ENCODE measurements at regions not wholly inside any gene's neighbourhood (a gene's known extent, or its start where the extent isn't known, plus 50 kb on each side); places are given as distances from the start of the nearest gene placed in this dataset.

DNA sequence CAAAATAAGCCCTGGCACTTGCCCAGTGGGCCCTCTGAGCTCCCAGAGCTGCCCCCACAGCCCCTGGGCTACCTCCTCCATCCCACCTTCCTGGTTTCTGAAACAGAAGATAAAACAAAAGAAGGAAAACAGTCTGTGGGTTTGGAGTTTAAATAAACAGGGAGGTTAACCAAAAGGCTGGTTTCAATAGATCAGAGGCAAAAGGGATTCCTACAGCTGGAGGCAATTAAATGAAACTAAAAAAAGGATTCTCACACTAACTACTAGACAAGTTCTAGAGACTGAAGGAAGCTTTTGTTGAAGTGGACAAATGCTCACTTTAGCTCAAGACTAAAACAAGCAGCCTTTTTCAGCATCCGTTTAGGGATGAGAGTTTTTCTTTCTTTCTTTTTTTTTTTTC lies 569.8 kb downstream of the FGF9 start:
- no peak for TF ChIP-seq SIN3A (IDR thresholded peaks at IDR 0.05; ENCODE audit: borderline replicate concordance, insufficient read depth, low read depth, low read length)
- TF ChIP-seq, protein P1, sequence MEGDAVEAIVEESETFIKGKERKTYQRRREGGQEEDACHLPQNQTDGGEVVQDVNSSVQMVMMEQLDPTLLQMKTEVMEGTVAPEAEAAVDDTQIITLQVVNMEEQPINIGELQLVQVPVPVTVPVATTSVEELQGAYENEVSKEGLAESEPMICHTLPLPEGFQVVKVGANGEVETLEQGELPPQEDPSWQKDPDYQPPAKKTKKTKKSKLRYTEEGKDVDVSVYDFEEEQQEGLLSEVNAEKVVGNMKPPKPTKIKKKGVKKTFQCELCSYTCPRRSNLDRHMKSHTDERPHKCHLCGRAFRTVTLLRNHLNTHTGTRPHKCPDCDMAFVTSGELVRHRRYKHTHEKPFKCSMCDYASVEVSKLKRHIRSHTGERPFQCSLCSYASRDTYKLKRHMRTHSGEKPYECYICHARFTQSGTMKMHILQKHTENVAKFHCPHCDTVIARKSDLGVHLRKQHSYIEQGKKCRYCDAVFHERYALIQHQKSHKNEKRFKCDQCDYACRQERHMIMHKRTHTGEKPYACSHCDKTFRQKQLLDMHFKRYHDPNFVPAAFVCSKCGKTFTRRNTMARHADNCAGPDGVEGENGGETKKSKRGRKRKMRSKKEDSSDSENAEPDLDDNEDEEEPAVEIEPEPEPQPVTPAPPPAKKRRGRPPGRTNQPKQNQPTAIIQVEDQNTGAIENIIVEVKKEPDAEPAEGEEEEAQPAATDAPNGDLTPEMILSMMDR (IDR thresholded peaks at IDR 0.05): no peak
- TF ChIP-seq, protein P2, sequence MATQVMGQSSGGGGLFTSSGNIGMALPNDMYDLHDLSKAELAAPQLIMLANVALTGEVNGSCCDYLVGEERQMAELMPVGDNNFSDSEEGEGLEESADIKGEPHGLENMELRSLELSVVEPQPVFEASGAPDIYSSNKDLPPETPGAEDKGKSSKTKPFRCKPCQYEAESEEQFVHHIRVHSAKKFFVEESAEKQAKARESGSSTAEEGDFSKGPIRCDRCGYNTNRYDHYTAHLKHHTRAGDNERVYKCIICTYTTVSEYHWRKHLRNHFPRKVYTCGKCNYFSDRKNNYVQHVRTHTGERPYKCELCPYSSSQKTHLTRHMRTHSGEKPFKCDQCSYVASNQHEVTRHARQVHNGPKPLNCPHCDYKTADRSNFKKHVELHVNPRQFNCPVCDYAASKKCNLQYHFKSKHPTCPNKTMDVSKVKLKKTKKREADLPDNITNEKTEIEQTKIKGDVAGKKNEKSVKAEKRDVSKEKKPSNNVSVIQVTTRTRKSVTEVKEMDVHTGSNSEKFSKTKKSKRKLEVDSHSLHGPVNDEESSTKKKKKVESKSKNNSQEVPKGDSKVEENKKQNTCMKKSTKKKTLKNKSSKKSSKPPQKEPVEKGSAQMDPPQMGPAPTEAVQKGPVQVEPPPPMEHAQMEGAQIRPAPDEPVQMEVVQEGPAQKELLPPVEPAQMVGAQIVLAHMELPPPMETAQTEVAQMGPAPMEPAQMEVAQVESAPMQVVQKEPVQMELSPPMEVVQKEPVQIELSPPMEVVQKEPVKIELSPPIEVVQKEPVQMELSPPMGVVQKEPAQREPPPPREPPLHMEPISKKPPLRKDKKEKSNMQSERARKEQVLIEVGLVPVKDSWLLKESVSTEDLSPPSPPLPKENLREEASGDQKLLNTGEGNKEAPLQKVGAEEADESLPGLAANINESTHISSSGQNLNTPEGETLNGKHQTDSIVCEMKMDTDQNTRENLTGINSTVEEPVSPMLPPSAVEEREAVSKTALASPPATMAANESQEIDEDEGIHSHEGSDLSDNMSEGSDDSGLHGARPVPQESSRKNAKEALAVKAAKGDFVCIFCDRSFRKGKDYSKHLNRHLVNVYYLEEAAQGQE (IDR thresholded peaks at IDR 0.05; ENCODE audit: insufficient read depth in 1 of 2, low read depth in 2 of 2, low read length in 1 of 2): no peak
- TF ChIP-seq POLR2AphosphoS5 (IDR thresholded peaks at IDR 0.05; ENCODE audit: low read depth, low read length): no peak
- TF ChIP-seq TCF7L2 (IDR thresholded peaks at IDR 0.05; ENCODE audit: low read depth, low read length): no peak
- no peak for ATAC-seq
- no TSS peak for BruUV-seq (replicated peaks)
- intact Hi-C loops (cut with micrococcal nuclease; ENCODE audit: unreplicated experiment) (no loop called here), in situ Hi-C loops (cut with HindIII; ENCODE audit: low pct_unique_long_range_greater_than_20kb, low sequenced_read_pairs) (no loop called here)
- ChIA-PET POLR2A (no interaction called here), CTCF (no interaction called here)
- Histone ChIP-seq H3K27me3 (ENCODE audit: control insufficient read depth, insufficient read depth, low read length) (no peaks in the 10 kb centered on the region), H3K9me3 (ENCODE audit: control insufficient read depth, insufficient read depth, low read depth, low read length) (no peaks in the 10 kb centered on the region), H3K4me1 (ENCODE audit: control insufficient read depth, insufficient read depth, low read length) (no peaks in the 10 kb centered on the region), H3K4me3 (ENCODE audit: low read depth in 2 of 2, low read length in 2 of 2) (no peak overlapping the region), H3K27ac (ENCODE audit: low read length) (no peak overlapping the region), H3K36me3 (ENCODE audit: control insufficient read depth, insufficient read depth, low read length) (no peaks in the 10 kb centered on the region)
- no peak for DNase-seq (ENCODE audit: low read depth, low spot score)

DNA sequence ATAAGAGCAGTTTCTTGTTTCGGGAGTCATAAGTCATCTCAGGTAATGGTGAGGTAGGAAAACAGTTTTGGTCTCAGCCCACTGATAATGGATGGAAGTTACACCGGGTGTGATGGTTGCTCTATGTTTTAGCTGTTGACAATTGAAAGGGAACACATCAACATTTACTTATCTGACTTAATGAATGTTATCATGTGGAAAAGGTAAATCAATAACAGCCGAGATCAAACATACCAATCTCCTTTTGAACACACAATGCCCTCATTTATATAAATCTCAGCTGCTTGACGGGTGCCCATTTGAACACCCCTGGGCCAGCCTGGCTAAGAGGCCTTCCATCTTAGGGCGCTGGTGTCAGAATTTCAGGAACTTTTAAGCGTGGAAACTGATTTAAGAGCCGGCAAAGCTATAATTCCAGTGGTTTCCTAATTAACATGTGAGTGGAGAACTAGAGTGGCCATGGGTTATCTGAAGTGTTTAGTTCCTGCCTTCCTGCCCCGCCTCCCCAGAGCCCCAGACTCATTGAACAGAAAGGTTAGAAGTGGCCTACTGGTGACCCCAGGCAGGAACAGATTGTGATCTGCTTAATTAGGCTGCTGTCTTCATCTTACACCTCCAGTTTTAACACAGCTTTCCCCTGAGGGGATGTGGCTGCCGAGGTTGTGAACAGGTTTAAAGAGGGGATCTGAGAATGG lies 572.7 kb downstream of the FGF9 start:
- Histone ChIP-seq H3K36me3 (ENCODE audit: control insufficient read depth, insufficient read depth, low read length) (no peaks in the 10 kb centered on the region), H3K27ac (ENCODE audit: low read length) (no peak overlapping the region), H3K9me3 (ENCODE audit: control insufficient read depth, insufficient read depth, low read depth, low read length) (no peaks in the 10 kb centered on the region), H3K27me3 (ENCODE audit: control insufficient read depth, insufficient read depth, low read length) (no peaks in the 10 kb centered on the region), H3K4me3 (ENCODE audit: low read depth in 2 of 2, low read length in 2 of 2) (no peak overlapping the region), H3K4me1 (ENCODE audit: control insufficient read depth, insufficient read depth, low read length) (no peaks in the 10 kb centered on the region)
- in situ Hi-C loops (cut with HindIII; ENCODE audit: low pct_unique_long_range_greater_than_20kb, low sequenced_read_pairs): no loop called here
- POLR2A ChIA-PET: no interaction called here
- no peak for ATAC-seq
- intact Hi-C loops (cut with micrococcal nuclease; ENCODE audit: unreplicated experiment): no loop called here
- BruUV-seq (replicated peaks): no TSS peak
- DNase-seq (ENCODE audit: low read depth, low spot score): no peak
- TF ChIP-seq SIN3A (IDR thresholded peaks at IDR 0.05; ENCODE audit: borderline replicate concordance, insufficient read depth, low read depth, low read length): no peak
- TF ChIP-seq POLR2AphosphoS5 (IDR thresholded peaks at IDR 0.05; ENCODE audit: low read depth, low read length): no peak
- TF ChIP-seq TCF7L2 (IDR thresholded peaks at IDR 0.05; ENCODE audit: low read depth, low read length): no peak
- TF ChIP-seq, protein P1 (IDR thresholded peaks at IDR 0.05): no peak
- TF ChIP-seq, protein P2 (IDR thresholded peaks at IDR 0.05; ENCODE audit: insufficient read depth in 1 of 2, low read depth in 2 of 2, low read length in 1 of 2): no peak
- CTCF ChIA-PET: no interaction called here
